Adrenal gland (tissue), 5 donors: ENCODE measurements at regions not wholly inside any gene's neighbourhood (a gene's known extent, or its start where the extent isn't known, plus 50 kb on each side); places are given as distances from the start of the nearest gene placed in this dataset.

Experiments used
- POLR2A ChIP-seq, 2 donors: fragments of 450-650 bp; IDR thresholded peaks; one replicate each; pipeline ENCODE4 v1.6.1; 2017; ENCODE audit warnings: antibody characterized with exemption in 2 of 2, mild to moderate bottlenecking in 2 of 2, moderate library complexity in 1 of 2
- TF ChIP-seq, protein P1 (sequence below), 6 experiments: fragments of 450-650 bp in 4 of 6; fragments of 200-600 bp in 2 of 6; sonication (generic) in 1 of 6; IDR thresholded peaks; 1 replicate in 5 of 6; 2 replicates in 1 of 6; pipeline versions ENCODE4 v1.5.1 to v1.8.0; 2016 to 2021; ENCODE audit warnings: antibody characterized with exemption in 6 of 6, mild to moderate bottlenecking in 2 of 6, moderate library complexity in 1 of 6
- donor health status: DM: no; HTN: no; CAD: no.

DNA sequence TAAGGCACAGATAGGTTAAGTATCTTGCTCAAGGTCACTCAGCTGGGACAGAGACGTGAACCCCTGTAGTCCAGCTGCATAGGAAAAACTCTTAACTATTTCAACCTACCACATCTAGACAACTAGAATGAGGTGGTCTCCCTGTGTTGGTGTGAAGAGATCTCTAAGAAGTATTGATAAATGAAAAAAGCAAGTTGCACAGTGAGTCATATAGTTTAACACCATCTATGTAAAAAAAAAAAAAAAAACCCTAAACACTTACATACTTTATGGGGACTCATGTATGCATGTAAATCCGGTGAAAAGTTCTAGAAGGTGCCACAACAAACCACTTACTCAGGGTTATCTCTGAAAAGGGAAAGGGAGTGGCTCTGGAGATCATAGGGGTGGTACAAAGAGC, 185.5 kb downstream of the SATB1 start:
- TF ChIP-seq, protein P1, sequence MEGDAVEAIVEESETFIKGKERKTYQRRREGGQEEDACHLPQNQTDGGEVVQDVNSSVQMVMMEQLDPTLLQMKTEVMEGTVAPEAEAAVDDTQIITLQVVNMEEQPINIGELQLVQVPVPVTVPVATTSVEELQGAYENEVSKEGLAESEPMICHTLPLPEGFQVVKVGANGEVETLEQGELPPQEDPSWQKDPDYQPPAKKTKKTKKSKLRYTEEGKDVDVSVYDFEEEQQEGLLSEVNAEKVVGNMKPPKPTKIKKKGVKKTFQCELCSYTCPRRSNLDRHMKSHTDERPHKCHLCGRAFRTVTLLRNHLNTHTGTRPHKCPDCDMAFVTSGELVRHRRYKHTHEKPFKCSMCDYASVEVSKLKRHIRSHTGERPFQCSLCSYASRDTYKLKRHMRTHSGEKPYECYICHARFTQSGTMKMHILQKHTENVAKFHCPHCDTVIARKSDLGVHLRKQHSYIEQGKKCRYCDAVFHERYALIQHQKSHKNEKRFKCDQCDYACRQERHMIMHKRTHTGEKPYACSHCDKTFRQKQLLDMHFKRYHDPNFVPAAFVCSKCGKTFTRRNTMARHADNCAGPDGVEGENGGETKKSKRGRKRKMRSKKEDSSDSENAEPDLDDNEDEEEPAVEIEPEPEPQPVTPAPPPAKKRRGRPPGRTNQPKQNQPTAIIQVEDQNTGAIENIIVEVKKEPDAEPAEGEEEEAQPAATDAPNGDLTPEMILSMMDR (IDR thresholded peaks at IDR 0.05), result no peak
- TF ChIP-seq POLR2A (IDR thresholded peaks at IDR 0.05), result no peak
